ENCODE measurements at regions not wholly inside any gene's neighbourhood (a gene's known extent, or its start where the extent isn't known, plus 50 kb on each side); places are given as distances from the start of the nearest gene placed in this dataset.

- TF ChIP-seq EZH2 (IDR thresholded peaks at IDR 0.05; ENCODE audit: low read length, missing control alignments), result no peak
- TF ChIP-seq CTCF (conservative IDR thresholded peaks at IDR 0.05 in 1 of 2, IDR thresholded peaks at IDR 0.05 in 1 of 2; ENCODE audit: low read depth in 1 of 2, low read length in 2 of 2), result no peak
Measured at GRCh38 chr15:36256404-36256807, 323.0 kb upstream of the CDIN1 start.
